Fibroblast of pulmonary artery (primary cell): ENCODE measurements at regions not wholly inside any gene's neighbourhood (a gene's known extent, or its start where the extent isn't known, plus 50 kb on each side); places are given as distances from the start of the nearest gene placed in this dataset.
A peak's percentile ranks its signal among the peaks of the same experiment; 100 is the strongest.

Experiments
- DNase-seq: peaks from one replicate; pipeline ENCODE4 v3.0.0-alpha.2; 2010; ENCODE audit warnings: low read depth
- H3K4me3 ChIP-seq: replicated peaks from 2 replicates; pipeline ENCODE4 v1.5.1; 2011; ENCODE audit warnings: low read depth, mild to moderate bottlenecking, control low read depth, low read length, moderate library complexity
- TF ChIP-seq, protein P1 (sequence below): IDR thresholded peaks from 2 replicates; pipeline ENCODE4 v1.5.1; 2011; ENCODE audit warnings: mild to moderate bottlenecking, control low read depth, low read length, inconsistent platforms; ENCODE audit errors: missing control alignments

- H3K4me3 ChIP-seq = peak overlapping the region; percentile 21
These were observed 215.6 kb upstream of the HEY2 start for GRCh38 chr6:125533710-125534397.

GRCh38 chr6:125534430-125535263 lies 214.8 kb upstream of the HEY2 start:
- no peak overlapping the region for H3K4me3 ChIP-seq
- no peak for DNase-seq
- TF ChIP-seq, protein P1, sequence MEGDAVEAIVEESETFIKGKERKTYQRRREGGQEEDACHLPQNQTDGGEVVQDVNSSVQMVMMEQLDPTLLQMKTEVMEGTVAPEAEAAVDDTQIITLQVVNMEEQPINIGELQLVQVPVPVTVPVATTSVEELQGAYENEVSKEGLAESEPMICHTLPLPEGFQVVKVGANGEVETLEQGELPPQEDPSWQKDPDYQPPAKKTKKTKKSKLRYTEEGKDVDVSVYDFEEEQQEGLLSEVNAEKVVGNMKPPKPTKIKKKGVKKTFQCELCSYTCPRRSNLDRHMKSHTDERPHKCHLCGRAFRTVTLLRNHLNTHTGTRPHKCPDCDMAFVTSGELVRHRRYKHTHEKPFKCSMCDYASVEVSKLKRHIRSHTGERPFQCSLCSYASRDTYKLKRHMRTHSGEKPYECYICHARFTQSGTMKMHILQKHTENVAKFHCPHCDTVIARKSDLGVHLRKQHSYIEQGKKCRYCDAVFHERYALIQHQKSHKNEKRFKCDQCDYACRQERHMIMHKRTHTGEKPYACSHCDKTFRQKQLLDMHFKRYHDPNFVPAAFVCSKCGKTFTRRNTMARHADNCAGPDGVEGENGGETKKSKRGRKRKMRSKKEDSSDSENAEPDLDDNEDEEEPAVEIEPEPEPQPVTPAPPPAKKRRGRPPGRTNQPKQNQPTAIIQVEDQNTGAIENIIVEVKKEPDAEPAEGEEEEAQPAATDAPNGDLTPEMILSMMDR = no peak

More at GRCh38 chr6:125533710-125534397, 215.6 kb upstream of the HEY2 start:
- DNase-seq = no peak
- TF ChIP-seq, protein P1 = no peak

GRCh38 chr6:125537090-125537489 lies 212.3 kb upstream of the HEY2 start:
- TF ChIP-seq, protein P1 = no peak
- no peak for DNase-seq
- no peak overlapping the region for H3K4me3 ChIP-seq

- H3K4me3 ChIP-seq = no peak overlapping the region
- TF ChIP-seq, protein P1 = no peak
- no peak for DNase-seq
These were observed 209.5 kb upstream of the HEY2 start for GRCh38 chr6:125539892-125540291.

DNA sequence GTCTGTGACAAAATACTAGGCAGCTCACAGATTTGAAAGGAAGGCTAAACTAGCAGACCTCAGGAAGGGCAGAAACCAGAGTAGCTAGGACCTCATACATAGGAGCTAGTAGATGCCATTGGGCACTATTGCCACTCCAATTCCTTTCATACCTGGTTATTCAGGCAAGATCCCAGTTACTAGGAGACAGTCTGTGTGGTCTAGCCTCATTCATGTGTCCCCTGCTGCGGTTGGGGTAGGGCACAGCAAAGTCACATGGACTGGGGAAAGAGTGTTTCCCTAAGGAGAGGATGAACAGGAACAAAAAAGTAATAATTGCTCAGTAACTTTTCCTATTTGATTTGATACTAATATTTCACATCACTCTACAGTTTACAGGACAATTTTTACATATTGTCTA lies 204.6 kb upstream of the HEY2 start:
- no peak overlapping the region for H3K4me3 ChIP-seq
- DNase-seq = no peak
- TF ChIP-seq, protein P1 = no peak

DNA sequence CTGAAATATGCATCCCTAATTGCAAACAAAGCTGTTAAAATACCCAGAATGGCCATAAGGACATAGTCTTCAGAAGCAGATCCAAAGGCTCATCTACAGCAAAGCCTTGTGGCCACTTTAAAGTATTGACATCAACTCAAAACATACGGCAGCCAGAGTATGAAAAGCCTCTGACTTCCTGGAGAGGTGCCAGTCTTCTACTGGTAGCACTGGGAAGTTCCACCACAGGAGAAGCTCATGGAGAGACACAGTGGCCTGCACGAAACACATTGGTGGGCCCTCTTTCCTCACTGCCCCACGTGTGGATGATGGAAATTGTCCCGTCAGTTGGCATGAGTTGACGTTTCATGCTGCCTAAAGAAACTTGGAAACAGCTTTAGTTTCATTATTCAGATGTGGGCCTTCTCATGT lies 202.6 kb upstream of the HEY2 start:
- peak; percentile 31 for DNase-seq
- TF ChIP-seq, protein P1 = no peak
- no peak overlapping the region for H3K4me3 ChIP-seq
